ENCODE measurements at regions not wholly inside any gene's neighbourhood (a gene's known extent, or its start where the extent isn't known, plus 50 kb on each side); places are given as distances from the start of the nearest gene placed in this dataset.

- in situ Hi-C loops (cut with MboI; ENCODE audit: low pct_unique_long_range_greater_than_20kb, low sequenced_read_pairs): no loop called here
- no peak for DNase-seq
Measured at GRCh38 chr17:71163121-71163812, 957.6 kb upstream of the SOX9 start.

GRCh38 chr17:71163813-71164122 lies 957.1 kb upstream of the SOX9 start:
- no peak for DNase-seq
- in situ Hi-C loops (cut with MboI; ENCODE audit: low pct_unique_long_range_greater_than_20kb, low sequenced_read_pairs): no loop called here

GRCh38 chr17:71164561-71164960 lies 956.3 kb upstream of the SOX9 start:
- DNase-seq: no peak

GRCh38 chr17:71166311-71166710 lies 954.5 kb upstream of the SOX9 start:
- in situ Hi-C loops (cut with MboI; ENCODE audit: low pct_unique_long_range_greater_than_20kb, low sequenced_read_pairs): no loop called here
- no peak for DNase-seq

More at GRCh38 chr17:71164561-71164960, 956.3 kb upstream of the SOX9 start:
- in situ Hi-C loops (cut with MboI; ENCODE audit: low pct_unique_long_range_greater_than_20kb, low sequenced_read_pairs): no loop called here

GRCh38 chr17:71168053-71168741 lies 952.6 kb upstream of the SOX9 start:
- DNase-seq: no peak
- in situ Hi-C loops (cut with MboI; ENCODE audit: low pct_unique_long_range_greater_than_20kb, low sequenced_read_pairs): no loop called here

GRCh38 chr17:71170070-71170469 lies 950.8 kb upstream of the SOX9 start:
- DNase-seq: no peak
- in situ Hi-C loops (cut with MboI; ENCODE audit: low pct_unique_long_range_greater_than_20kb, low sequenced_read_pairs): no loop called here

GRCh38 chr17:71171270-71171669 lies 949.5 kb upstream of the SOX9 start:
- in situ Hi-C loops (cut with MboI; ENCODE audit: low pct_unique_long_range_greater_than_20kb, low sequenced_read_pairs): no loop called here
- DNase-seq: no peak

- in situ Hi-C loops (cut with MboI; ENCODE audit: low pct_unique_long_range_greater_than_20kb, low sequenced_read_pairs): no loop called here
- no peak for DNase-seq
Measured at GRCh38 chr17:71173991-71174390, 946.8 kb upstream of the SOX9 start.

GRCh38 chr17:71176331-71176730 lies 944.5 kb upstream of the SOX9 start:
- no peak for DNase-seq
- in situ Hi-C loops (cut with MboI; ENCODE audit: low pct_unique_long_range_greater_than_20kb, low sequenced_read_pairs): no loop called here

- in situ Hi-C loops (cut with MboI; ENCODE audit: low pct_unique_long_range_greater_than_20kb, low sequenced_read_pairs): no loop called here
- DNase-seq: no peak
Measured at GRCh38 chr17:71176928-71177443, 943.8 kb upstream of the SOX9 start.

- no peak for DNase-seq
- in situ Hi-C loops (cut with MboI; ENCODE audit: low pct_unique_long_range_greater_than_20kb, low sequenced_read_pairs): no loop called here
Measured at GRCh38 chr17:71180801-71181385, 939.9 kb upstream of the SOX9 start.

GRCh38 chr17:71183066-71183660 lies 937.7 kb upstream of the SOX9 start:
- in situ Hi-C loops (cut with MboI; ENCODE audit: low pct_unique_long_range_greater_than_20kb, low sequenced_read_pairs): no loop called here
- DNase-seq: no peak

- no peak for DNase-seq
- in situ Hi-C loops (cut with MboI; ENCODE audit: low pct_unique_long_range_greater_than_20kb, low sequenced_read_pairs): no loop called here
Measured at GRCh38 chr17:71184716-71185115, 936.1 kb upstream of the SOX9 start.

GRCh38 chr17:71187145-71187878 lies 933.5 kb upstream of the SOX9 start:
- no peak for DNase-seq
- in situ Hi-C loops (cut with MboI; ENCODE audit: low pct_unique_long_range_greater_than_20kb, low sequenced_read_pairs): no loop called here

GRCh38 chr17:71188811-71189492 lies 931.9 kb upstream of the SOX9 start:
- no peak for DNase-seq

GRCh38 chr17:71189493-71189831 lies 931.4 kb upstream of the SOX9 start:
- no peak for DNase-seq
- in situ Hi-C loops (cut with MboI; ENCODE audit: low pct_unique_long_range_greater_than_20kb, low sequenced_read_pairs): no loop called here

More at GRCh38 chr17:71188811-71189492, 931.9 kb upstream of the SOX9 start:
- in situ Hi-C loops (cut with MboI; ENCODE audit: low pct_unique_long_range_greater_than_20kb, low sequenced_read_pairs): no loop called here

GRCh38 chr17:71192039-71192555 lies 928.7 kb upstream of the SOX9 start:
- DNase-seq: no peak
- in situ Hi-C loops (cut with MboI; ENCODE audit: low pct_unique_long_range_greater_than_20kb, low sequenced_read_pairs): no loop called here

GRCh38 chr17:71192848-71193247 lies 928.0 kb upstream of the SOX9 start:
- in situ Hi-C loops (cut with MboI; ENCODE audit: low pct_unique_long_range_greater_than_20kb, low sequenced_read_pairs): no loop called here
- DNase-seq: no peak

GRCh38 chr17:71200597-71200996 lies 920.2 kb upstream of the SOX9 start:
- in situ Hi-C loops (cut with MboI; ENCODE audit: low pct_unique_long_range_greater_than_20kb, low sequenced_read_pairs): no loop called here
- DNase-seq: no peak
